ENCODE measurements at regions not wholly inside any gene's neighbourhood (a gene's known extent, or its start where the extent isn't known, plus 50 kb on each side); places are given as distances from the start of the nearest gene placed in this dataset.

- TF ChIP-seq CTCF (IDR thresholded peaks at IDR 0.05) (no peak), POLR2A (IDR thresholded peaks at IDR 0.05) (no peak)
Measured at GRCh38 chr2:180698668-180699067, 281.7 kb upstream of the UBE2E3 start.
